ENCODE measurements at regions not wholly inside any gene's neighbourhood (a gene's known extent, or its start where the extent isn't known, plus 50 kb on each side); places are given as distances from the start of the nearest gene placed in this dataset.

- TF ChIP-seq ETV6 (IDR thresholded peaks at IDR 0.05; ENCODE audit: borderline replicate concordance in 1 of 2, low read depth in 2 of 2, low read length in 1 of 2) (no peak), ETV6 (CRISPR knock-in tag; IDR thresholded peaks at IDR 0.05; ENCODE audit: borderline replicate concordance) (no peak), U2AF1 (optimal IDR thresholded peaks at IDR 0.05; ENCODE audit: low read depth, low read length) (no peak), CBX1 (IDR thresholded peaks at IDR 0.05; ENCODE audit: low read depth) (no peak), JUNB (CRISPR knock-in tag; conservative IDR thresholded peaks at IDR 0.05) (no peak), ZNF274 (IDR thresholded peaks at IDR 0.05; ENCODE audit: borderline replicate concordance, low read depth, low read length) (no peak), THRAP3 (IDR thresholded peaks at IDR 0.05; ENCODE audit: borderline replicate concordance) (peak; percentile 75; the same call in 1 of the 2 replicates), NEUROD1 (IDR thresholded peaks at IDR 0.05; ENCODE audit: borderline replicate concordance, low read depth, low read length, partially characterized antibody) (no peak), MECOM (CRISPR knock-in tag; IDR thresholded peaks at IDR 0.05) (no peak)
- TF ChIP-seq, protein P1, sequence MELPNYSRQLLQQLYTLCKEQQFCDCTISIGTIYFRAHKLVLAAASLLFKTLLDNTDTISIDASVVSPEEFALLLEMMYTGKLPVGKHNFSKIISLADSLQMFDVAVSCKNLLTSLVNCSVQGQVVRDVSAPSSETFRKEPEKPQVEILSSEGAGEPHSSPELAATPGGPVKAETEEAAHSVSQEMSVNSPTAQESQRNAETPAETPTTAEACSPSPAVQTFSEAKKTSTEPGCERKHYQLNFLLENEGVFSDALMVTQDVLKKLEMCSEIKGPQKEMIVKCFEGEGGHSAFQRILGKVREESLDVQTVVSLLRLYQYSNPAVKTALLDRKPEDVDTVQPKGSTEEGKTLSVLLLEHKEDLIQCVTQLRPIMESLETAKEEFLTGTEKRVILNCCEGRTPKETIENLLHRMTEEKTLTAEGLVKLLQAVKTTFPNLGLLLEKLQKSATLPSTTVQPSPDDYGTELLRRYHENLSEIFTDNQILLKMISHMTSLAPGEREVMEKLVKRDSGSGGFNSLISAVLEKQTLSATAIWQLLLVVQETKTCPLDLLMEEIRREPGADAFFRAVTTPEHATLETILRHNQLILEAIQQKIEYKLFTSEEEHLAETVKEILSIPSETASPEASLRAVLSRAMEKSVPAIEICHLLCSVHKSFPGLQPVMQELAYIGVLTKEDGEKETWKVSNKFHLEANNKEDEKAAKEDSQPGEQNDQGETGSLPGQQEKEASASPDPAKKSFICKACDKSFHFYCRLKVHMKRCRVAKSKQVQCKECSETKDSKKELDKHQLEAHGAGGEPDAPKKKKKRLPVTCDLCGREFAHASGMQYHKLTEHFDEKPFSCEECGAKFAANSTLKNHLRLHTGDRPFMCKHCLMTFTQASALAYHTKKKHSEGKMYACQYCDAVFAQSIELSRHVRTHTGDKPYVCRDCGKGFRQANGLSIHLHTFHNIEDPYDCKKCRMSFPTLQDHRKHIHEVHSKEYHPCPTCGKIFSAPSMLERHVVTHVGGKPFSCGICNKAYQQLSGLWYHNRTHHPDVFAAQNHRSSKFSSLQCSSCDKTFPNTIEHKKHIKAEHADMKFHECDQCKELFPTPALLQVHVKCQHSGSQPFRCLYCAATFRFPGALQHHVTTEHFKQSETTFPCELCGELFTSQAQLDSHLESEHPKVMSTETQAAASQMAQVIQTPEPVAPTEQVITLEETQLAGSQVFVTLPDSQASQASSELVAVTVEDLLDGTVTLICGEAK (IDR thresholded peaks at IDR 0.05), result 0 out of 2 replicates have a peak, but pooled peaks have one; percentile 25
- TF ChIP-seq, protein P1 (CRISPR knock-in tag; IDR thresholded peaks at IDR 0.05), result no peak
Observed at GRCh38 chr1:54487571-54488050, 60.4 kb upstream of the ACOT11 start (continued).

All from K562 (cell line).